Right ventricle myocardium inferior (tissue), 1 donor: ENCODE measurements at regions not wholly inside any gene's neighbourhood (a gene's known extent, or its start where the extent isn't known, plus 50 kb on each side); places are given as distances from the start of the nearest gene placed in this dataset.

ENCODE experiments used
- ATAC-seq: fragments of 200-7000 bp; cut with Tn5 transposase; one replicate; pipeline ENCODE4 v1.9.1; 2020; ENCODE audit warnings: mild to moderate bottlenecking, moderate library complexity
- DNase-seq: peaks from one replicate; pipeline ENCODE4 v3.0.0; 2021; ENCODE audit errors: missing footprints
- intact Hi-C: fragments of 100-400 bp; cut with DNase I; formaldehyde crosslinking; loops from one replicate; pipeline ENCODE4 v1.11.0; 2022
- donor health status: DM: no; HTN: yes; CAD: no; lungs with severe emphysema.

DNA sequence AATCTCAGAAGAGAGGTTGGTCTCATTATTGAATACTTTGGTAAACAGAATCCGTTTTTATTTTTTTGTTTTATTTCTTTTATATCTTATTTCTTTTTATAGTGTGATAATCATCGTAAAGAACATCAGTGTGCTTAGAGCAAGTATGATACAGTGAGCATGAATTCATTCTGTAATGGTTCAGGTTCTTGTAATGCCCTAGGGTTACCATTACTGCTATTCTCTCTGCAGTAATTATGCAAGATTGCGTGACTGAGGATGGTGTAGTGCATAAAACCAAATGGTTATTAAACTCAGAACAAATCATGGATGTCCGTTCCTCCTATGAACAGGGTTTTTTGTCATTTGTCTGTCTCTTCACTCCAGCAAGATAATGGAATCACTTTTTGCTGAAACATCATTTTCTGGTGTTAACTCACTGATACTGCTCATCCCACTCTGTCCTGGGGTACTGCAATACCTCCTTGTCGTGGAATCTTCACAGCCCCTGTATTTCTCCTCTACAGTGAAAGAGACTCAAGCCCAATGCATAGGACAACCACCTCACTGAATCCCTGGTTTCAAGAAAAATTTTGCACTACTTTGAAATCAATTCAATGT lies 274.8 kb upstream of the ST6GAL2 start:
- ATAC-seq = no peak
- no peak for DNase-seq
- intact Hi-C loops = no loop called here

GRCh38 chr2:107168141-107168540 lies 282.2 kb upstream of the ST6GAL2 start:
- ATAC-seq = peak; percentile 67

DNA sequence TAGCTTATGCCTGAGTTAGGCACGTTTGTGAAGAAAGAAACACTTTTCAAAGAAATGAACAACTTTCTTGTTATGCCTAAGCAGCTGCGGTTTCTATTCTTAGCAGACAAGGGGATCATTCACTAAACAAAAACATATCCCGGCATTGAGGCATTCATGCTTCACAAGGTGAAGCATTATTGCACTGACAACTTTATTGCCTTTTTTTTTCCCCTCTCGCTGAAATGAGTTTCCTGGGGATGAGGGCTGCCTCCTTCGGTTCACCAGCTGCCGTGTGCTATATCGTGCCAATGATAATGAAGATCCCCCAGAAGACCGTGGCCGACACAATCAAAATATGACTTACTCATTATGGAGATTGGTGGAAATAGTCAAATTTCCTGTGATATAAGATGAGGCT lies 288.2 kb upstream of the ST6GAL2 start:
- ATAC-seq (no peak), DNase-seq (no peak)
- intact Hi-C loops = no loop called here

More at GRCh38 chr2:107168141-107168540, 282.2 kb upstream of the ST6GAL2 start:
- no peak for DNase-seq
- intact Hi-C loops = no loop called here

DNA sequence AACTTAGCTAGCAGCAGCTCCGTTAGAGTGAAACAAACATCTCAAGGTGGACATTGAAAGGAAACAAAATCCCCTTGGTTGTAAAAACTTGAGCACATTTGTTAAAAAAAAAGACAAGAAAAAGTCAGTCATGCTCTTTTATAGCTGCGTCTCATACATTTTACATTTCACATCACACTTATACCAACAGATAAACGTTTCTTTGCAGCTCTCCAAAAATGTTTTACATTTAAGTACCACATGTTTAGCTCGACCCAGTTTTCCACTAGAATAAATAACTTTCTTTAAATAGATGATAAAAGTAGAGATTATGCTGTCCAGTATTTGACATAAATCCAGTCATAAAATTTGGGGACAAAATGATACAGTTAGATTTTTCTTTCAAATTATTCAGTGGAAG lies 297.0 kb upstream of the ST6GAL2 start:
- ATAC-seq = no peak
- intact Hi-C loops = no loop called here
- no peak for DNase-seq

DNA sequence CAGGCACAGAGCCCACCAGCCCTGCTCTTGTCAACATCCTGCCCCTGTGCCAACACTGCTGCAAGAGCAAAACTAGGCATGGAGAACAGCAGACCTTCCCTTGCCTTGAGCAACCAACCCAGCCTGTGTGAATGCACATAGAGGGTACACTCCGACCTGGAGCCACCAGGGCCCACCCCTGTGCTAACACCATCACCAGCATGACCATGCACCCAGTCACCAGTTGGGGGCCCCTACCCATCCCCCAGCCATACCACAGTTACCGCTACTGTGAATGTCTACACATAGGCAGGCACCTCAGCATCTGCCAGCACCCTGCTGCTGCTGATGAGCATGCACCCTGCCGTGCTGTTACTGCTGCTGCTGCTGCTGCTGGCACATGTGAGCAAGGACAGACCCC lies 301.9 kb upstream of the ST6GAL2 start:
- intact Hi-C loops = no loop called here
- no peak for DNase-seq
- no peak for ATAC-seq

DNA sequence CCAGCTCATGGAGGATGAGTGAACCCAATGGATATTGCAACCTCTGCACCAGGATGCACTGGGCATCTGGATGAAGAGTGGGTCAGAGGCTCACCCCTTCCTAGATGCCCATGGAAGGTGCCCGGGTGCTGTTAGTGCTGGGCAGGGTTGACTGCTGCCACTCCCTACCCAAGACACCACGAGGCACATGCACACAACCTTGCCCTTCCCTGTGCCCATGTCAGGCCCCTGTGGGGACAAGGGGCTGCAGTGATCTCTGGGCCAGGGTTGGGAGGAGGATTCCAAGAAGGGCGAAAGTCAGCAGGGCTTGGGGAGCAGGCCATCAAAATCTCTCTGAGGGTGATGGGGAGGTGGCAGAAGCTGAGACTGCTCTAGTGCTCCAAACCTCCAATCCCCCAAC lies 309.7 kb upstream of the ST6GAL2 start:
- no peak for DNase-seq
- ATAC-seq = peak; percentile 13
- intact Hi-C loops = no loop called here

DNA sequence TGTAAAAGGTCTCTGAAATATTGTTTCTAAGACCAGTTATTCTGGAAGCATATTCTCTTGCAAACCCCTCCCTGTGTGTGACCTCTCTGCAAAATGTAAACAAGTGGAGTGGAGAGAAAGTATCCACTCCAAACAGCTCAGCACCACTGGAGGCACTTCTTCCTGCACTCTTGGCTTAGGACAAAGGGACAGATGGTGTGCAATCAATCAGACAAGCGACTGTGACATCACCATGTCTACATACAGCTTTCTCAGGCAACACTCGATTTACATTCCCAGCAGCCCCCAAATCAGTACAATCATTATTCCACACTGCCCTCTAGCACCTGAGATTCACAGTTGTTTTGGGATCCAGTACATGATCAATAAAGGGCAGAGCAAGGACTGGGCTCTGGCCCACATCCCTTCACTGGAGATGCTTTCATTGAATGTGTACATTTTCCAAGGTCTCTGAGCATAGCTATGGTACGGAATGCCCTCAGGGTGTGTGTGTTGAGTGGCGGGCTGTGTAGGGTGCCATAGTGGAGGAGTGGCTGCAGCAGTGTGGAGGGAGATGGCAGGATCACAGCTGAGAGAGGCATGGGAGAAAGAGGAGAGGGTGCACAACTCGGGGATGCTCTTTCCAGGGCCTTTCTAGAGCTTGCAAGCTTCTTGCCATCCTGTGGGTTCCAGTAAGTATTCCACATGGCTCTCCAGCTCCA lies 311.8 kb upstream of the ST6GAL2 start:
- ATAC-seq (no peak), DNase-seq (no peak)
- intact Hi-C loops = no loop called here

- DNase-seq (no peak), ATAC-seq (no peak)
- intact Hi-C loops = no loop called here
These were observed 317.1 kb upstream of the ST6GAL2 start for GRCh38 chr2:107202962-107203591.

- DNase-seq (peak; percentile 68), ATAC-seq (peak; percentile 83)
- intact Hi-C loops = no loop called here
These were observed 329.7 kb upstream of the ST6GAL2 start for GRCh38 chr2:107215401-107216350.

GRCh38 chr2:107218208-107218607 lies 332.2 kb upstream of the ST6GAL2 start:
- ATAC-seq (no peak), DNase-seq (no peak)
- intact Hi-C loops = no loop called here

DNA sequence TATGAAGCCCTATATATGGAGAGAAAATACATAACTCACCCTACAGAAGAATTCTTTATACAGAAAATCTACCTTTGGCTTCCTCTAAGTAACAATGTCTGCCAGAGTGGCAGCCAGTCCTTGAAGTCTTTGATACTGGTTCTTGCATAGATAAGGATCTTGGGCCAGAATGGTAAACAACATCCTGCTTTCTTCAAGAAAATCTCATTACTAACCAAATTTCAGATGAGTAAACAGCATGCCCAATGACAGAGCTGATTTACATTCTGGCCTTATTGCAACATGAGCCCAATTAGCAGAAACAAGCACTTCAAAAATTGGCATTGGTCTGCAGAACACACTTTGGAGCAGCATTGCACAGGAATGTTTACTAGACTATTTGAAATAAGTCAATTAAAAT lies 336.5 kb upstream of the ST6GAL2 start:
- ATAC-seq (no peak), DNase-seq (no peak)
- intact Hi-C loops = no loop called here

DNA sequence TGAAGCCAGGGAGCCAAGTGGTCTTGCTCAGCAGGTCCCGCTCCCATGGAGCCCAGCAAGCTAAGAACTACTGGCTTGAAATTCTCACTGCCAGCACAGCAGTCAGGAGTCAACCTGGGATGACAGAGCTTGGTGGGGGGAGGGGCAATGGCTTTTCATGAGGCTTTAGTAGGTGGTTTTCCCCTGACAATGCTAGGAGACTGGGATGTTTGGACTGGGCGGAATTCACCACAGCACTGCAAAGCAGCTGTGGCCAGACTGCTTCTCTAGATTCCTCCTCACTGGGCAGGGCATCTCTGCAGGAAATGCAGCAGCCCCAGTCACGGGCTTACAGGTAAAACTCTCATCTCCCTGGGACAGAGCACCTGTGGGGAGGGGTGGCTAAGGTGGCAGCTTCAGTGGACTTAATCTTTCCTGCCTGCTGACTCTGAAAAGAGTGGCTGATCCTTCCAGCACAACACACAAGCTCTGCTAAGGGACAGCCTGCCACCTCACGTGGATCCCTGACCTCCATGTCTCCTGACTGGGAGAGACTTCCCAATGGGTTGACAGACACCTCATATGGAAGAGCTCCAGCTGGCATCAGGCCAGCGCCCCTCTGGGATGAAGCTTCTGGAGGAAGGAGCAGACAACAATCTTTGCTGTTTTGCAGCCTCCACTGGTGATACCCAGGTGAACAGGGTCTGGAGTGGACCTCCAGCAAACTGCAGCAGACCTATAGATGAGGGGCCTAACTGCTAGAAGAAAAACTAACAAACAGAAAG lies 349.7 kb upstream of the ST6GAL2 start:
- intact Hi-C loops = no loop called here
- no peak for ATAC-seq
- no peak for DNase-seq

DNA sequence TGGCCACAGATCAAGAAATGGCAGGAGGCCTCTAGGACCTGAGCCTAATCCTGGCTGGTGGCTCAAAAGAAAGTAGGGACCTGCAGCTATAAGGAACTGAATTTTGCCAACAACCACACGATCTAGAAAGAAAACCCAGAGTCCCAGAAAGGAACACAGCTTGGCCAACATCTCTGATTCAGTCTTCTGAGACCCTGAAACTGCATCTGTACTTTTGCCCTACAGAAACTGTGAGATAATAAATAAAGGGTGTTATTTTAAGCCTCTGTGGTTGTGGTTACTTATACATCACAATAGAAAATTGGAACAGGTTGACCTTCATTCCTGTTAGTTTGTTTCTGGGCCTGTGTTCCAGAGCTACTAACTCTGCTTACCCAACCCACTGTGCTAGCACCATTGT lies 356.8 kb upstream of the ST6GAL2 start:
- intact Hi-C loops = no loop called here
- DNase-seq (no peak), ATAC-seq (no peak)

GRCh38 chr2:107248932-107249331 lies 363.0 kb upstream of the ST6GAL2 start:
- no peak for ATAC-seq
- intact Hi-C loops = no loop called here
- no peak for DNase-seq

DNA sequence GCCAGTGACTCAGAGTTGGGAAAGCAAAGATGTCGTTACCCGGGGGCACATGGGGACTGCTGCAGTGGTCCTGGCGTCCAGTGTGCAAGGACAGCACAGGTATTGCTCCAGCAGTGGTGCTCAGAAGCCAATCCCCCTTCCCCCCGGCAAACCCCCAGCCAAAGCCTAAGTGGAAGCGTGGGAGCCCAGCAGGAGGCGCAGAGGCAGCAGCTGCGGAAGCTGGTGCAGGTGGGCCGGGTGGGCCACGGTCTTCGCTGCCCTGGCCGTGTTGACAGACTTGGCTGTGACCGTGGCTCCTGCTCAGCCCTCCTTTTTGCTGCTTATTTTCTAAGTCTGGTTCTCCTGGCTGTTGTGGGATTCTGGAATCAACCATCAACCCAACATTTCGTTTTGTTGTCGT lies 369.8 kb upstream of the ST6GAL2 start:
- ATAC-seq = no peak
- intact Hi-C loops = no loop called here
- DNase-seq = no peak

DNA sequence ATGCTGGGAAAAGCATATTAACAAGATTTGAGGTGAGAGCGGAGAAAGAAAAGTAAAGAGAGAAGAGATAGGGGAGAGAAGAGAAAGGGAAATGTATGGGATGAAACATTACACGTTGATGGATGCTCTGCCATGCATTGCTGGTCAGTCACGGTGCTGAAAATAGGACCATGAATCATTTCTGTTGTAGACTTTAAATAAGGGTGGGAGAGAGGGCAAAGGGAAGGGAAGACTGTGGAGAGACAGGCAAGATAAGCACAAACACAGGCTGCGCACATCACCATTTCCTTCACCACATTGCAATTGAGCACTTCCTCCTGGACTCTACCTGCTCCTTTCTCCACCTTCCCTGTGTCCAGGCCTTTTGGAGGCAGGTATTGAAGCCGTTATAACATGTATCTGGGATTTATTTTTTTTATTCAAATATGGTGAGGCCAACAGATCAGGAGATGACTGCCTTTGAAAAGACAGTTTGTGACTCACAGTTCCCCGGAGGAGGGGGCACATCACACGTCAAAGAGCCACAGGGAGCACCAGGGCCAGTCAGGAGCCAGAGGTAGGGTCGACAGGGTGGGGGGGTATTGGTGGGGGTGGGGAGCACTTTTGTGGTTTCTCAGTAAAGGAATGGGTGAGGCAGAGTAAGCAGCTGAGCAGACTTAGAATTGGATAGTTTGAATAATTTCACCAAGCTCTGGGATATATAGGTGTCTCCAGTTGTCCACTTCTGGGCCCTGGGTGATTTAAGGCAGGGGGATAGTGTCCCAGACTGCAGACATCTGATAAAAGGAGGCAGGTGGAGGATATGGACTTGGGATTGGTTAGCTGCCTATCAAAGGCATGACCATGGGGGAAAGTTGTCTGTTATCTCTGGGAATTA lies 372.8 kb upstream of the ST6GAL2 start:
- ATAC-seq = no peak
- DNase-seq = no peak
- intact Hi-C loops = no loop called here

DNA sequence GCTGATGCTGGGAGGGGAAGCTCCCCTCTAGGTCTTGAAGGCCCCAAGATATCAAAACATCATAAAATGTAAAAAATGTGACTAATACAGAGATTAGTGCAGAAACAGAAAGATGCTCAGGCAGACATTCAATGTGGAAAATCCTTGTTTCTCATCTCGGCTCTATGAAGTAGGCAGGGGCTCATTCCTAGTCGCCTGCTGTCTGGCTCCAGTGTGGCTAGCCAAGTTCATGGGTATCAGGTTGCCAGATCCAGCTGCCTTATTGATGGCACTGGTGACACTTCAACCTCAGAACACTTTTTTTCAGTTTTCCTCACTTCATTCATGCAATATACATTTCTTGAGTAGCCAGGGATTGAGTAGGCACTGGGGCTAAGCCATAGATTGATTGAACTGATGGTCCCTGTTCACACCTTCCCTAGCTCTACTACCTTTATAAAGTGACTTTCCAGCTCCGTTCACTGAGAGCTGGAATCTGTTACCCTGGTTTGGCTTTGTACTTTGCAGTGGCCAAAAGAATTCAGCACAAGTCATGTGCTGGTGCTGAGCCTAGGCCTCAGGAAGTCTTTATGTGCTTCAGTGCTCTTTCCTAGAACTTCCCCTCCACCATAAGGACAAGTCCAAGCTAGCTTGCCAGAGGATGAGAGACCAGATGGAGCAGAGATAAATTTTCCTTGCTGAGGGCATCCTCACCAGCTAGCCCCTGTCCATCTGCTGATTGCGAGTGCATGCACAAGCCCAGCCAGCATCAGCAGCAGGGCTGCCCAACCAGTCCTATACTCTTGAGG lies 373.6 kb upstream of the ST6GAL2 start:
- intact Hi-C loops = no loop called here
- DNase-seq = no peak
- no peak for ATAC-seq
